ENCODE measurements at regions not wholly inside any gene's neighbourhood (a gene's known extent, or its start where the extent isn't known, plus 50 kb on each side); places are given as distances from the start of the nearest gene placed in this dataset.

GRCh38 chr5:174293006-174293405, 247.5 kb downstream of the NSG2 start:
- no peak for DNase-seq

GRCh38 chr5:174293481-174293880, 248.0 kb downstream of the NSG2 start:
- no peak for DNase-seq

GRCh38 chr5:174294891-174295620, 249.6 kb downstream of the NSG2 start:
- no peak for DNase-seq

GRCh38 chr5:174295702-174296436, 250.4 kb downstream of the NSG2 start:
- no peak for DNase-seq

- DNase-seq: no peak
Measured at GRCh38 chr5:174300118-174300940, 254.8 kb downstream of the NSG2 start.

GRCh38 chr5:174300941-174301761, 255.6 kb downstream of the NSG2 start:
- DNase-seq: no peak

GRCh38 chr5:174301848-174302625, 256.5 kb downstream of the NSG2 start:
- DNase-seq: no peak

- DNase-seq: no peak
Measured at GRCh38 chr5:174303035-174303434, 257.5 kb downstream of the NSG2 start.

- DNase-seq: no peak
Measured at GRCh38 chr5:174303437-174304045, 258.0 kb downstream of the NSG2 start.

- DNase-seq: no peak
Measured at GRCh38 chr5:174305241-174305681, 259.8 kb downstream of the NSG2 start.

- DNase-seq: no peak
Measured at GRCh38 chr5:174306345-174307030, 261.0 kb downstream of the NSG2 start.

GRCh38 chr5:174307031-174307408, 261.5 kb downstream of the NSG2 start:
- no peak for DNase-seq

- DNase-seq: no peak
Measured at GRCh38 chr5:174307656-174308271, 262.3 kb downstream of the NSG2 start.

GRCh38 chr5:174309131-174309795, 263.8 kb downstream of the NSG2 start:
- no peak for DNase-seq

GRCh38 chr5:174310243-174310642, 264.7 kb downstream of the NSG2 start:
- DNase-seq: no peak

- DNase-seq: no peak
Measured at GRCh38 chr5:174310706-174311105, 265.2 kb downstream of the NSG2 start.

GRCh38 chr5:174311121-174311520, 265.6 kb downstream of the NSG2 start:
- no peak for DNase-seq

GRCh38 chr5:174311531-174312269, 266.2 kb downstream of the NSG2 start:
- DNase-seq: peak; percentile 52

- no peak for DNase-seq
Measured at GRCh38 chr5:174312270-174312617, 266.7 kb downstream of the NSG2 start.

Data from NCI-H1105 (cell line).